GM12875 (cell line): ENCODE measurements at regions not wholly inside any gene's neighbourhood (a gene's known extent, or its start where the extent isn't known, plus 50 kb on each side); places are given as distances from the start of the nearest gene placed in this dataset.

Experiments
- H3K4me3 ChIP-seq: one replicate; pipeline ENCODE4 v1.5.1; 2011; ENCODE audit warnings: low read depth, low read length, control low read depth
- CTCF ChIP-seq: IDR thresholded peaks from 2 replicates; pipeline ENCODE4 v1.5.1; 2011; ENCODE audit warnings: low read depth, mild to moderate bottlenecking, control low read depth, inconsistent platforms, low read length, moderate library complexity, borderline replicate concordance; ENCODE audit not compliant: insufficient read depth

- TF ChIP-seq CTCF = no peak
- no peak overlapping the region for H3K4me3 ChIP-seq
These were observed 1712.5 kb downstream of the NCAM2 start for GRCh38 chr21:22710721-22711120.

GRCh38 chr21:22711636-22712035 is 1713.4 kb downstream of the NCAM2 start:
- no peak for TF ChIP-seq CTCF
- no peak overlapping the region for H3K4me3 ChIP-seq

- TF ChIP-seq CTCF = no peak
- H3K4me3 ChIP-seq = no peak overlapping the region
These were observed 1727.2 kb downstream of the NCAM2 start for GRCh38 chr21:22725436-22725835.

GRCh38 chr21:22728091-22728490 is 1729.9 kb downstream of the NCAM2 start:
- TF ChIP-seq CTCF = no peak
- H3K4me3 ChIP-seq = no peak overlapping the region

- no peak overlapping the region for H3K4me3 ChIP-seq
- no peak for TF ChIP-seq CTCF
These were observed 1744.9 kb downstream of the NCAM2 start for GRCh38 chr21:22743085-22743484.

- no peak for TF ChIP-seq CTCF
- H3K4me3 ChIP-seq = no peak overlapping the region
These were observed 1756.5 kb downstream of the NCAM2 start for GRCh38 chr21:22754746-22755145.

- no peak for TF ChIP-seq CTCF
- H3K4me3 ChIP-seq = no peak overlapping the region
These were observed 1760.3 kb downstream of the NCAM2 start for GRCh38 chr21:22758478-22758877.
